A549 (cell line): ENCODE measurements at regions not wholly inside any gene's neighbourhood (a gene's known extent, or its start where the extent isn't known, plus 50 kb on each side); places are given as distances from the start of the nearest gene placed in this dataset.

Source experiments
- ATAC-seq, 2 experiments: fragments of 200-7000 bp in 1 of 2; fragments of >200 bp in 1 of 2; cut with Nextera tagmentation in 1 of 2; cut with Tn5 transposase in 1 of 2; 3 replicates each; pipeline versions ENCODE4 v1.8.0 to v1.9.1; 2018 to 2020; ENCODE audit warnings: mild to moderate bottlenecking in 1 of 2, moderate library complexity in 1 of 2
- CTCF ChIA-PET: fragments of 300-600 bp; sonication (Branson Sonifier 250); formaldehyde crosslinking; extraction: SDS; loops from one replicate; lab custom pipeline; 2021; ENCODE audit warnings: antibody characterized with exemption, inconsistent platforms; lab: Yijun Ruan, JAX
- POLR2A ChIA-PET: fragments of 350-600 bp; formaldehyde crosslinking; extraction: SDS; loops from one replicate; lab custom pipeline; 2021; ENCODE audit warnings: antibody characterized with exemption, inconsistent platforms; lab: Yijun Ruan, JAX
- DNase-seq, 2 experiments: peaks; one replicate each; pipeline versions ENCODE4 v3.0.0 to v3.0.0-alpha.2; 2011 to 2016; ENCODE audit warnings: low read depth in 1 of 2, low spot score in 1 of 2
- FAIRE-seq: peaks from 2 replicates; lab custom pipeline; 2011; peaks lifted over from hg19 to GRCh38; lab: Jason Lieb, UNC
- H3K27ac ChIP-seq, 2 experiments: fragments of >200 bp; sonication (Bioruptor Twin); formaldehyde crosslinking; 3 replicates each; pipeline ENCODE4 v1.5.1; 2016 to 2017
- H3K4me1 ChIP-seq: fragments of >200 bp; sonication (Bioruptor Twin); formaldehyde crosslinking; 3 replicates; pipeline ENCODE4 v1.6.1; 2016
- H3K4me2 ChIP-seq: fragments of >200 bp; sonication (Bioruptor Twin); formaldehyde crosslinking; 3 replicates; pipeline ENCODE4 v1.6.1; 2016
- H3K4me3 ChIP-seq: fragments of >200 bp; sonication (Bioruptor Twin); formaldehyde crosslinking; 3 replicates; pipeline ENCODE4 v1.5.1; 2016
- H3K9me3 ChIP-seq: fragments of >200 bp; sonication (Bioruptor Twin); formaldehyde crosslinking; 3 replicates; pipeline ENCODE4 v1.6.1; 2016
- ZC3H11A ChIP-seq: fragments of 450-650 bp; IDR thresholded peaks from 2 replicates; pipeline ENCODE4 v1.6.1; 2014; ENCODE audit warnings: antibody characterized with exemption, mild to moderate bottlenecking
- WGBS: methylation state at CpG from one replicate; pipeline ENCODE4 v1.1.6; 2017; ENCODE audit errors: missing lambda C conversion rate; 5-methylcytosine and 5-hydroxymethylcytosine counted together

- DNase-seq (no peak), FAIRE-seq (no peak), ATAC-seq (no peak)
- Histone ChIP-seq H3K4me3 (no peak overlapping the region), H3K4me2 (no peak overlapping the region), H3K4me1 (no peaks in the 10 kb centered on the region), H3K9me3 (no peaks in the 10 kb centered on the region), H3K27ac (no peak overlapping the region)
- 56% methylated on average over 4 of the region's 4 CpGs for WGBS
- ChIA-PET POLR2A (no interaction called here), CTCF (no interaction called here)
- TF ChIP-seq ZC3H11A, result no peak
These were observed 50.7 kb upstream of the TMEM260 start for GRCh38 chr14:56528927-56529326.
